HG03354 (cell line): ENCODE measurements at regions not wholly inside any gene's neighbourhood (a gene's known extent, or its start where the extent isn't known, plus 50 kb on each side); places are given as distances from the start of the nearest gene placed in this dataset.

Experiments used
- ATAC-seq: cut with Tn5 transposase; IDR thresholded peaks from one replicate; pipeline ENCODE4 v1.9.1; 2021; ENCODE audit warnings: mild to moderate bottlenecking; ENCODE audit not compliant: unreplicated experiment, poor library complexity, severe bottlenecking

DNA sequence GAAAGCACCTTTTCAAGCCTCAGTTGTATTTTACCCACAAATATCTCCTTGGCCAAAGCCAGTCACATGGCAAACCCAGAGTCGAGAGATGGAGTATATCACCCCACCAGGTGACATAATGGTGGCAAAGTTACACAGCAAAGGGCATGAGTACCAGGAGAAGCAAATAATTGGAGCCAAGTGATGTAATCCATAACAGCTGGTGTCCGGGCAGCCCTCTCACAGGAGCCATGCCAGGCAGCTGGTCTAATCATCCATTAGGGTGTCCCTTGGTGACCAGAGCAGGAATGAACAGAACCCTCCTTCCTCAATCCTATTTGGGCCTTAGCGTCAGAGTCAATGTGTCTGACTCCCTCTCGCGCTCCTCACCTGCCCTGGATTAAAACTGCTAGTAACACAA is 272.1 kb downstream of the LRFN2 start:
- ATAC-seq = no peak

- ATAC-seq = no peak
Measured at GRCh38 chr6:40313582-40313981, 273.6 kb downstream of the LRFN2 start.

- no peak for ATAC-seq
Measured at GRCh38 chr6:40312213-40313015, 274.8 kb downstream of the LRFN2 start.

DNA sequence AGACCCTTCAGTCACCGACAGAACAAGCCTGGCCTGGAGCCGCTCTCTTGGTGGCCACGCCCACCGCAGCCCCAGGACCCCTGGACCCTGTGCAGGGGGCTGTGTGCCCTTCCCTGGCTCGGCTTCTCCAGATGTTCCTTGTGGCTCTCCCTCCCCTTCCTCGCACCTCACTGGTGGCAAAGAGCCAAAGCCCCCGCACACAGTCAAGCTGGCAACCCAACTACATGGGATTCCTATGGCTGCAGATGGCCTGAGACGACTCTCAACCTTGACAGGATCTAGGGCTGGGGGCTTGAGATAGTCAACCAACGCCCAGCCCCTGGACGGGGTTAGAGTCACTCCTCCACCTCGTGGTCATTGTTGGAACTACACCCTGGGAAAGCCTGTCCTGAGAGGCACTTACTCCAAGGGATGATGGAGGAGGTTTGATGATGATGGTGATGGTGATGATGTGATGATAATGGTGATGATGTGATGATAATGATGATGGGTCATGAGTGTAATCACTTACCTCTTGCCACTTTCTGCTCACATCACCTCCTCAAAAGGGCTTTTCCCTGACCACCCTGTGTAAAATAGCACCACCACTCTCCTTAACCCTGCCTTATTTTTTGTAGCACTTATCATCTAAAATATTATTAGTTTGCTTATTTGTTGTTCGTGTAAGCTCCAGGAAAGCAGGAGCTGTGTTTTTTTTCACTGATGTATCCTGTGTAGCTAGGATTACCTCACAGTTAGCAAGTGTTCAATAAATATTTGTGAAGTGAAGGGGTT is 278.4 kb downstream of the LRFN2 start:
- no peak for ATAC-seq

DNA sequence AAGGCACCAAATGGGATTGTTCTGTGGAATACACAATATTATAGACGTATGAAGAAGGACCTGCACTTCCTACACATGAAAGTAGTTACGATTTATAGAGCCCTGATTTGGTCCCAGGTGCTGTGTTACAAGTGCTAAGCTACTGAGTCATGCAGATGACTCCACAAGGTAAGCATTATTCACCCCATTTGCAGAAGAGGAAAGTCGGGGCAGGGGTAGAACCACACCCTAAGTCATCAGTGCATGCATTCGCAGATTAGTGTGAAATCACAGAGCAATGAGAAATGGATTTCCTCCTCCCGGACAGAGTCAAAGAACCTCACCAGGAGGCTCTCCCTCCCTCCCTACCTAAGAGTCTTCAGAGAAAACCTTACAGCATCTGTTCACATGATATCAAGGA is 279.5 kb downstream of the LRFN2 start:
- ATAC-seq = no peak

GRCh38 chr6:40302856-40303454 is 284.2 kb downstream of the LRFN2 start:
- no peak for ATAC-seq

GRCh38 chr6:40299681-40300080 is 287.5 kb downstream of the LRFN2 start:
- no peak for ATAC-seq

GRCh38 chr6:40298207-40298606 is 289.0 kb downstream of the LRFN2 start:
- no peak for ATAC-seq

- no peak for ATAC-seq
Measured at GRCh38 chr6:40295251-40295950, 291.8 kb downstream of the LRFN2 start.

DNA sequence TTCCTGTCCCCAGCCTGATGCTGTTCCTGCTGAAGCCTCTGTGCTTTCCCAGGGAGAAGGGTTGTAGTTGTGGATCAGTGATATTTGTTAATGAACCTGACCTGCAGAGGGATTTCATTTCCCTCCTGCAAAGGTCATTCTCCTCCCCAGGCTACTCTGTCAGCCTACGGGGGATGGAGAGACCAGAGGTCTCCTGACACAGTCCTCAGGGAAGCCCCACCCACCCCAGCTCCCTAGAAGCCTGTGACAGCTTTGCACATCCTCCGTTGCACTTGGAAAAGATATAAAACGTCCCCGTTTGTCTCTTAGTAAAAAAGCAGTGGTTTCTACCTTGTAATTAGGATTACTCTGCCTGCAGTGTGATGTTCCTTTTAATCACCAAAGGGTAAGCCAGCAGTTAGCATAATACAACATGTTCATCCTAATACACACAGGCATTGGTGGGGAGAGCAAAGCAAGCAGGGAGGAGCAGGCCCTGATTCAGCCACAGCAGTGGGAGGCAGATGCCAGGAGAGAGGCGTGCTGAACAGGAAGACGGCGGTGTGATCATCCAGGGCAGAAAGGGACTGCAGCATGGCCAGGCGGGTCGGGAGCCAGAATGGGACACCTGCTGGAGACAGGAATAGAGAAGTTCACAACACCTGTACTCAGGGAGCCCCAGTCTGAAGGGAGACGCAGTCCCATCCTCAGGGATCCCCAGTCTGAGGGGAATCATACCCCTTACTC is 293.5 kb downstream of the LRFN2 start:
- ATAC-seq = no peak

DNA sequence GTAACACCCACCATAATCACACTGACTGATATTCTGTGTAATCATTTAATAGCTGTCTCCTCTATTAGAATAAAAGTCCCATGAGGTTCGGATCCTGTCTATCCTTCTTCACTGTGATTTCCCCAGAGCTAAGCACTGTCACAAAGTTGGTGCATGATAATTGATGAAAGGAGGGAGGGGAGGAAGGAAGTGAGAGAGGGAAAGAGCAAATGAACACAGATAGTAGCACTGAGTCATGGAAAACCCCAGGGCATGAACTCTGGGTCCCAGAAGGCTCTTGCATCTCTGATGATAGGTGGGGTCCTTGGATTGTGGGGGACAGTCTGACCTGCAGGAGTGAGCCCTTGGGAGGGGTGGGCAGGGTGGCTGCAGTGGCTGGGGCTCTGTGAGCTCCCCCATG is 294.1 kb downstream of the LRFN2 start:
- ATAC-seq = no peak

DNA sequence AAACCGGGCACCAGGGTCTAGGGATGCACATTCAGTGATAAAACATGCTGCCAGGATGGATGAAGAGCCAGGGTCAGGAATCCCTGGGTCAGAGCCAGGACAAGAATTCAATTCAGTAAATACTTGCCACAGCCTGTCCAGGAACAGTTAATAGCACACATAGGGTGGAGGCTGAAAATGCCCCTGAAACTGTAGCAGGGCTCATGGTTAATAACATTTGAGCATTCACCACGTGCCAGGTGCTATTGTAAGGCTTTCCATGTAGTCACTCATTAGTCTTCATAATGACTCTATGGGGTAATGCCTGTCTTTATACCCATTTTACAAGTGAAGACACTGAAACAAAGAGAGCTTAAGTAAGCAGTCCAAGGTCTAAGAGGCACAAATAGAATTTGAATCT is 296.3 kb downstream of the LRFN2 start:
- ATAC-seq = no peak

DNA sequence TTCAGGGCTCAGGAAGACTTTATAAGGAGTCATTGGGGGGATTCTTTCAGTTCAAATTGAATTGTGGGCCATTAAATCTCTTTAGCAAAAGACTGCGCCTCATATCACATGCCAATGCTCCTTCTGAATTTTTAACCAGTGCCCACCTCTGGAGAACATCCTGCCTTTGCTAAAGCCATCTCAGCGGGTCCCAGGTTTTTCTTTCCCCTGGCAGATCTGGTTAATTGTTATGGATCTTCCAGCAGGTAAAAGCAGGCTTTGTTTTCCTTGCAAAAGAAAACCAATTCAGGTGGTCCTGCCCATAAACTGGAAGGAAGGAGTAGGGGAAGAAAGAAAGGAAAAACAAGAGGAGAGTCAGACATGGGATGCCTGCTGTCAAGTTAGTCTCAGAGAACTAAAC is 298.2 kb downstream of the LRFN2 start:
- ATAC-seq = no peak

GRCh38 chr6:40287296-40287850 is 299.8 kb downstream of the LRFN2 start:
- ATAC-seq = no peak

DNA sequence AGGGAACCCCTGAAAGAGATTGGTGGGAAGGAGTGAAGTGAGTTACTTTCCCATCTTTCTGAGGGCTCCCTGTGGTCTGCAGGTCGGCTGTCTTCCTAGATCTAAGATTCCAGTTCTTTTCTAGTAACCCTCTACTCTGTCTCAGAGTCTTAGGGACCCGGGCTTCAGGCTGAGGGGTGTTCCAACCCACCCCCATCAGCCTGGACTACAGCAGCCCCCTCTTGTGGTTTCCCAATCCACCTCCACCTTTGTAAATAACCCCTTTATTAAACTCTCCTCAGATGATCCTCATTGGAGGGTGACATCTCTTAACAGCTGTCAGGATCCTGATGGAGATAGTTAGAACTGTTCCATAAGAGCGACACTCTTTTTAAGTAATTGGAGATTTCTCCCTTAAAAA is 300.4 kb downstream of the LRFN2 start:
- no peak for ATAC-seq

DNA sequence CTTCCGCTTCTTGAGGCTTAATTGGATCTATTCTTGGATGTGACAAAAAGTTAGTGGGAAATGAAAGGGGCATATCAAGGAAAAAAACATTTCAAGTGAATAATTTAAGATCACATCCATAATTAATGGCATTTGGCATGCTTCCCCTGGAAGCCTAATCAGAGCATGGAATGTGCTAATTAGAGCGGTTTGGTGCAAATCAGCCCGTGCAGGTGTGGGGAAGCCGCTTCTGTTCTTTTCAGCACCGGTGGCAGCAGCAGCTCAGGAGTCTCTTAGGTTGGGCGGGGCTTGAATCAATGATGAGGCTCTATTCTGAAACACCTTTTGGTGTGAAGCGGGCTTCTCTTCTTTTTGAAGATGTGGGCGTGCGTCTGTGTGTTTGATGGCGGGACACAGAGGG is 301.2 kb downstream of the LRFN2 start:
- no peak for ATAC-seq

DNA sequence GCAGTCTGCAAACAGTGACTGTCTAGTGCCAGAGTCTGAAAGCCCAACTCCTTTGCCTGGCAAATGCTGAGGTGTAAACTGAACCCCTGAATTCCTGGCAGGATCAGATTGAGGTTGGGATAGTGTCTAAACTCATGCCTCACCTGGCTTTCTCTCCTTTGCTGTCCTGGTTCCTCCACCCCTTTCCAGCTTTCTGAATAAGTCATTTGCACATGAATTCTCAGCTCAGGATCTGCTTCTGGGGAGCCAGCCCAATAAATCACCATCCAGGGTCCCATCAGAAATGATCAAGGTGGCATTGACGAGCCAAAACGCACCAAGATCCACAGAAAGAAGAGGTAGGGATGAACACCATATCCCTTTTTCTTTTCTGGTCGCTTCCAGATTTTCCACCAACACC is 301.6 kb downstream of the LRFN2 start:
- ATAC-seq = no peak

- no peak for ATAC-seq
Measured at GRCh38 chr6:40282986-40283385, 304.2 kb downstream of the LRFN2 start.

- no peak for ATAC-seq
Measured at GRCh38 chr6:40281402-40281801, 305.8 kb downstream of the LRFN2 start.
